Activated CD8-positive, alpha-beta memory T cell treated with anti-CD3 and anti-CD28 coated beads, Interleukin-2, amount 50 U/mL, for 24 hours (primary cell): ENCODE measurements at regions not wholly inside any gene's neighbourhood (a gene's known extent, or its start where the extent isn't known, plus 50 kb on each side); places are given as distances from the start of the nearest gene placed in this dataset.
"Not testable (repeated sequence)": the region's sequence is repeated elsewhere in the genome, so short reads cannot be mapped to it uniquely, and the experiment has no call there.

Source experiments
- DNase-seq: peaks from one replicate; pipeline ENCODE4 v3.0.0-alpha.2; 2020; ENCODE audit errors: extremely low read depth

GRCh38 chr4:123537906-123538402 is 141.4 kb downstream of the SPRY1 start:
- DNase-seq, result not testable (repeated sequence)

- no peak for DNase-seq
Measured at GRCh38 chr4:123545667-123546572, 149.3 kb downstream of the SPRY1 start.

GRCh38 chr4:123546573-123547060 is 150.0 kb downstream of the SPRY1 start:
- DNase-seq, result no peak

GRCh38 chr4:123547216-123548165 is 150.9 kb downstream of the SPRY1 start:
- no peak for DNase-seq

GRCh38 chr4:123553279-123553678 is 156.7 kb downstream of the SPRY1 start:
- DNase-seq, result no peak

- DNase-seq, result no peak
Measured at GRCh38 chr4:123553733-123554637, 157.4 kb downstream of the SPRY1 start.

- no peak for DNase-seq
Measured at GRCh38 chr4:123554801-123555232, 158.2 kb downstream of the SPRY1 start.

- DNase-seq, result no peak
Measured at GRCh38 chr4:123555233-123555806, 158.7 kb downstream of the SPRY1 start.

- no peak for DNase-seq
Measured at GRCh38 chr4:123555807-123556273, 159.2 kb downstream of the SPRY1 start.

- DNase-seq, result no peak
Measured at GRCh38 chr4:123556526-123556925, 159.9 kb downstream of the SPRY1 start.

GRCh38 chr4:123557857-123558536 is 161.4 kb downstream of the SPRY1 start:
- no peak for DNase-seq

GRCh38 chr4:123558865-123559264 is 162.3 kb downstream of the SPRY1 start:
- no peak for DNase-seq

- DNase-seq, result no peak
Measured at GRCh38 chr4:123559955-123560871, 163.6 kb downstream of the SPRY1 start.

- DNase-seq, result no peak
Measured at GRCh38 chr4:123561525-123561924, 164.9 kb downstream of the SPRY1 start.

GRCh38 chr4:123562994-123563750 is 166.6 kb downstream of the SPRY1 start:
- no peak for DNase-seq

- DNase-seq, result peak; percentile 19
Measured at GRCh38 chr4:123564758-123565346, 168.3 kb downstream of the SPRY1 start.

- DNase-seq, result no peak
Measured at GRCh38 chr4:123568936-123569335, 172.3 kb downstream of the SPRY1 start.

GRCh38 chr4:123569541-123569940 is 172.9 kb downstream of the SPRY1 start:
- no peak for DNase-seq
